ENCODE measurements at regions not wholly inside any gene's neighbourhood (a gene's known extent, or its start where the extent isn't known, plus 50 kb on each side); places are given as distances from the start of the nearest gene placed in this dataset.

- no peak overlapping the region for H2AFZ ChIP-seq (ENCODE audit: low read depth, low read length)
- H3K36me3 ChIP-seq (ENCODE audit: insufficient read depth, low read length) = no peaks in the 10 kb centered on the region
- H3K9me3 ChIP-seq (ENCODE audit: low read length) = peaks cover 3% of the 10 kb centered on the region
- H3K4me3 ChIP-seq (ENCODE audit: low read length) = no peak overlapping the region
- no peaks in the 10 kb centered on the region for H3K27me3 ChIP-seq (ENCODE audit: insufficient read depth, low read length)
- peaks cover 18% of the 10 kb centered on the region for H3K4me1 ChIP-seq (ENCODE audit: insufficient read depth, low read length)
Observed at GRCh38 chr2:234550056-234550455, 53.2 kb upstream of the ARL4C start.

DNA sequence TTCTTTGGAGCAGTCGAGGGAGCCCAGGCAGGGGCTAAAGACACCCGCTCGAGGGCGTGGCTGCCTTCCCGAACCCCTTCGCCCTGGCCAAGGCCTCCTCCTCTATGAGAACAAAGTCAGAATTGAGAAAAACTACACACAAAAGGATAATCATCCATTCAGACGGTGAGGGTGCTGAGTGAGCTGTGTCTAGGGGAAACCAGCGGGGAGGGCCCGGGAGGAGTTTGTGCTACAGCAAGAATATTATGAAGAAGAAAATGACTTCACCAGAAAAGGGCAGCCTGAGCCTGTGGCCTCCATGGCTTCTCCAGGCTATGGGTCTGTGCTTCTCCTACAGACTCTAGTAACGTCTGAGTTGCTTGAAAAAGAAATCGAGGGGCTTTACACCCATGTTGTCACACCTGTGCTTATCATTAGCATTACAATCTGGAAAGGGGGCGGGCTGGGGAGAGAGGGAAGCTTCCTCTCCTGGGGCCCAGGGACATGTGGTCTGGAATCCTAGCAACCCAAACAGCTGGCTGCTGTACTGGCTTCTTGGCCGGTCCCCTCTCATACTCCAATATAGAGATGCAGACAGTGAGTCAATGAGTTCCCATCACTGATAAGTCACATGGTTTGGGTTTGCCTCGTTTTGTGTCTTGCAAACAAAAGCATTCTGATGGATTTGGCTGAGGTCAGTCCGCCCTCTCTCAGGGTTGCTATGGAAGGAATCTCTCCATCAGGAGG is 52.0 kb upstream of the ARL4C start:
- Histone ChIP-seq H3K9me3 (ENCODE audit: low read length) (no peaks in the 10 kb centered on the region), H2AFZ (ENCODE audit: low read depth, low read length) (no peak overlapping the region), H3K4me3 (ENCODE audit: low read length) (no peak overlapping the region), H3K27me3 (ENCODE audit: insufficient read depth, low read length) (no peaks in the 10 kb centered on the region), H3K4me1 (ENCODE audit: insufficient read depth, low read length) (peaks cover 18% of the 10 kb centered on the region), H3K36me3 (ENCODE audit: insufficient read depth, low read length) (no peaks in the 10 kb centered on the region)

DNA sequence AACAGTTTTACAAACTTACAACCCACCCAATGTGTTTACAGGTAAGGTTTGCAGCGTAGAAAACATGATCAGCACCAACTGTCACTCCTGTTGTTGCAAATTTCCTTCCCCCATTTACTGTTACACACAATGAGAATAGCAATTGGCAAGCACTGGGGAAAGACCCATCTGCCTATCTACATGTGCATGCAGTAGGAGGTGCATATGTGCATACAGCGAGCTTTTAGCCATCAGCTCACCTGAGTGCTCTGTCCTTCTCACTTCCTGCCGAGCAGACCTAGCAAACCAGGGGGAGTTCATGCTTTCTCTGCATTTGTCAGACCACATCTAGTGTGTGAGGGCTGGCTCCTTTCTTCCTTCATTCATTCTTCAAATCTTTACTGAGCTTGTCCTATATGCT is 49.9 kb upstream of the ARL4C start:
- H3K27me3 ChIP-seq (ENCODE audit: insufficient read depth, low read length) = no peaks in the 10 kb centered on the region
- no peaks in the 10 kb centered on the region for H3K36me3 ChIP-seq (ENCODE audit: insufficient read depth, low read length)
- no peak overlapping the region for H3K4me3 ChIP-seq (ENCODE audit: low read length)

More for the DNA sequence above, 49.9 kb upstream of the ARL4C start:
- H3K4me1 ChIP-seq (ENCODE audit: insufficient read depth, low read length) = peaks cover 18% of the 10 kb centered on the region
- no peaks in the 10 kb centered on the region for H3K9me3 ChIP-seq (ENCODE audit: low read length)
- H2AFZ ChIP-seq (ENCODE audit: low read depth, low read length) = no peak overlapping the region

Data from neuron (in vitro differentiated cells).